Activated B cell treated with CpG ODN at 0.5 μM for 24 hours (primary cell): ENCODE measurements at regions not wholly inside any gene's neighbourhood (a gene's known extent, or its start where the extent isn't known, plus 50 kb on each side); places are given as distances from the start of the nearest gene placed in this dataset.

ENCODE experiments used
- ATAC-seq: fragments of 200-7000 bp; cut with Tn5 transposase; one replicate; pipeline ENCODE4 v1.10.0; 2021; ENCODE audit warnings: low read depth, mild to moderate bottlenecking, moderate library complexity
- CTCF ChIA-PET: fragments of 350-600 bp; sonication (Branson Sonifier 250); formaldehyde crosslinking; loops from one replicate; lab custom pipeline; 2021; ENCODE audit warnings: antibody characterized with exemption; lab: Charles Lee
- POLR2A ChIA-PET: fragments of 350-600 bp; sonication (Branson Sonifier 250); formaldehyde crosslinking; loops from one replicate; lab custom pipeline; 2021; ENCODE audit warnings: antibody characterized with exemption; lab: Charles Lee
- DNase-seq: peaks from one replicate; pipeline ENCODE4 v3.0.0; 2022
- H3K27ac Mint-ChIP-seq: one replicate; pipeline ENCODE4 v1.8.0; 2020; ENCODE audit warnings: mixed read lengths
- H3K27me3 Mint-ChIP-seq: one replicate; pipeline ENCODE4 v1.8.0; 2021; ENCODE audit warnings: mixed read lengths
- H3K36me3 Mint-ChIP-seq: one replicate; pipeline ENCODE4 v1.8.0; 2021; ENCODE audit warnings: low read depth, mixed read lengths
- H3K4me1 Mint-ChIP-seq: one replicate; pipeline ENCODE4 v1.8.0; 2021; ENCODE audit warnings: mixed read lengths
- H3K4me3 Mint-ChIP-seq: one replicate; pipeline ENCODE4 v1.8.0; 2020; ENCODE audit warnings: mild to moderate bottlenecking, mixed read lengths
- H3K9me3 Mint-ChIP-seq: one replicate; pipeline ENCODE4 v1.8.0; 2020; ENCODE audit warnings: mixed read lengths
- intact Hi-C: fragments of 100-400 bp; cut with micrococcal nuclease; formaldehyde crosslinking; loops from one replicate; pipeline ENCODE4 v1.15.1; 2024
- TF ChIP-seq, protein P1 (sequence below): fragments of 200-600 bp; IDR thresholded peaks from one replicate; pipeline ENCODE4 v1.8.0; 2022; ENCODE audit warnings: antibody characterized with exemption, mild to moderate bottlenecking

DNA sequence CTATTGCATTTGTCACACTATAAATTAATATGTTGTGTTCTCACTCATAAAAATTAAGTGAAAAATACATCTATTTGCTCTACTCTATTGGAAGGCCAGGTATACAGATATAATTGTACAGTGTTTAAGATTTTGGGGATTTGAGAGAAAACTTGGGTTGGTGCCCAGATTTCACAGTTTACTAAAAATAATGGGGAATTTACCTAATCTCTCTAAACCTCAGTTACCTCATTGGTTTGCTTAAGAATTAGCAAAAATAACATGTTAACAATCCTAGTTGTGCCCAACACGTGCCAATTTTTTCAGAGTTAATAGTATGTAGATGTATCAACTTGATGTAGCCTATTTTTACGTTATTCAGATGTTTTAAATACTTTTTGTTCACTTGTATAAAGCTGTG, 1495.3 kb upstream of the PCDH7 start:
- TF ChIP-seq, protein P1, sequence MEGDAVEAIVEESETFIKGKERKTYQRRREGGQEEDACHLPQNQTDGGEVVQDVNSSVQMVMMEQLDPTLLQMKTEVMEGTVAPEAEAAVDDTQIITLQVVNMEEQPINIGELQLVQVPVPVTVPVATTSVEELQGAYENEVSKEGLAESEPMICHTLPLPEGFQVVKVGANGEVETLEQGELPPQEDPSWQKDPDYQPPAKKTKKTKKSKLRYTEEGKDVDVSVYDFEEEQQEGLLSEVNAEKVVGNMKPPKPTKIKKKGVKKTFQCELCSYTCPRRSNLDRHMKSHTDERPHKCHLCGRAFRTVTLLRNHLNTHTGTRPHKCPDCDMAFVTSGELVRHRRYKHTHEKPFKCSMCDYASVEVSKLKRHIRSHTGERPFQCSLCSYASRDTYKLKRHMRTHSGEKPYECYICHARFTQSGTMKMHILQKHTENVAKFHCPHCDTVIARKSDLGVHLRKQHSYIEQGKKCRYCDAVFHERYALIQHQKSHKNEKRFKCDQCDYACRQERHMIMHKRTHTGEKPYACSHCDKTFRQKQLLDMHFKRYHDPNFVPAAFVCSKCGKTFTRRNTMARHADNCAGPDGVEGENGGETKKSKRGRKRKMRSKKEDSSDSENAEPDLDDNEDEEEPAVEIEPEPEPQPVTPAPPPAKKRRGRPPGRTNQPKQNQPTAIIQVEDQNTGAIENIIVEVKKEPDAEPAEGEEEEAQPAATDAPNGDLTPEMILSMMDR = no peak
- Mint-ChIP-seq H3K4me3 (no peak overlapping the region), H3K4me1 (no peaks in the 10 kb centered on the region), H3K36me3 (no peaks in the 10 kb centered on the region), H3K27me3 (no peaks in the 10 kb centered on the region), H3K9me3 (no peaks in the 10 kb centered on the region), H3K27ac (no peak overlapping the region)
- POLR2A ChIA-PET = no interaction called here
- CTCF ChIA-PET = no interaction called here
- intact Hi-C loops = no loop called here
- ATAC-seq (no peak), DNase-seq (no peak)

DNA sequence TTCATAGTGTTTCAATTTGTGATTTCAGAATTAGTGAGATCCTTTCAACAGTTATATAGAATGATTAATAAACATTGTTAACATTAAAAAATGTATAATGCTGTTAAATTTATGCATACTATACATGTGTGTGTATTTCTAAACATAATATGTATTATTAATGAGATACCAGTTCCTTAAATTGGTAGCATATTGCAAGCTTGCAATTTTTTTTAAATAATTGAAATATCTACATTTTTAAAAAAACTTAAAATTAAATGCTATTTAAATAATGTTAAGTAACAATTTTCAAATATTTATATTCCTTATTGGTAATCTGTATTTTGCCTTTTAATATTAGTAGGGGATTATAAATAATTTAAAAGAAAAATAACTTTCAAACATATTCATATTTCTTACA, 1479.5 kb upstream of the PCDH7 start:
- CTCF ChIA-PET = no interaction called here
- H3K9me3 Mint-ChIP-seq = peaks cover 2% of the 10 kb centered on the region

DNA sequence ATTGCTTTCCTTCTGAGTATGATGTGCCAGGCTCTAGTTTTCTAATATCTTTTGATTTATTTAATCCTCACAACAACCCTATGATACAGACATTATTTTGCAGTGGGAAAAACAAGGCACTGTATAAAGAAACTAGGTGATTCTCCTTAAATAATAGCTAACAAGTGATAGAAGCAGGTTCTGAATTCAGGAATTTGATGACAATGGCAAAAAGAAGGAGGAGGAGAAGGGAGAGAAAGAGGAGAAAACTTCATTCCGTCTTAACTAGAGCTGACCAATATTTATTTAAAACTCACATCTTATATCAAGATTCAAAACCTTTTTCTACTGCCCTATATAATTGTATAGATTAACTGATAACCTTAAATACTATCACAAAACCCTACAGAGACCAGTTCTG, 1477.1 kb upstream of the PCDH7 start:
- no peaks in the 10 kb centered on the region for H3K4me1 Mint-ChIP-seq
- ChIA-PET POLR2A (no interaction called here), CTCF (no interaction called here)
- H3K9me3 Mint-ChIP-seq = peaks cover 3% of the 10 kb centered on the region
- H3K27me3 Mint-ChIP-seq = no peaks in the 10 kb centered on the region
- H3K27ac Mint-ChIP-seq = no peak overlapping the region
- H3K4me3 Mint-ChIP-seq = no peak overlapping the region
- DNase-seq = no peak
- intact Hi-C loops = no loop called here
- no peaks in the 10 kb centered on the region for H3K36me3 Mint-ChIP-seq
- ATAC-seq = no peak
- TF ChIP-seq, protein P1 = no peak

More for the DNA sequence above, 1479.5 kb upstream of the PCDH7 start:
- no peaks in the 10 kb centered on the region for H3K4me1 Mint-ChIP-seq
- ATAC-seq (no peak), DNase-seq (no peak)
- H3K27me3 Mint-ChIP-seq = no peaks in the 10 kb centered on the region
- TF ChIP-seq, protein P1 = no peak
- H3K27ac Mint-ChIP-seq = no peak overlapping the region
- intact Hi-C loops = no loop called here
- H3K4me3 Mint-ChIP-seq = no peak overlapping the region
- H3K36me3 Mint-ChIP-seq = no peaks in the 10 kb centered on the region
- POLR2A ChIA-PET = no interaction called here

DNA sequence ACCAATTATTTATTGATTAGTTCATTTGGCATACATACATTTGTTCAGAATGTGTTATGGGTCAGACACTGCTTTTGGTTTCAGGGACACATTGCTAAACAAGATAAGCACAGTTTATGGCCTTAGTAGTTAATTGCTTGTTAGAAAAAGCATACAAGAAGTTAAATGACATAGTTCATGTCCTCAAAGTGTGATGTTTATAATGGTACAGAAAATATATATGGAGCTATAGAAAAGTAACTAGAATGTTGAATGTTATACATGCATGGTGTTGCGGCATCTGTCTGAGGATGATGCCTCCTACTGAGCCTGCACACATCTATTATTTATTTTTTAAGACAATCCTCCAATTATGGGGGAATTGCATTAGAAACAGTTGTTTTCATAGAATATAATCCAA, 1476.3 kb upstream of the PCDH7 start:
- Mint-ChIP-seq H3K27ac (no peak overlapping the region), H3K9me3 (peaks cover 3% of the 10 kb centered on the region), H3K4me3 (no peak overlapping the region), H3K4me1 (no peaks in the 10 kb centered on the region), H3K27me3 (no peaks in the 10 kb centered on the region), H3K36me3 (no peaks in the 10 kb centered on the region)
- ChIA-PET POLR2A (no interaction called here), CTCF (no interaction called here)
- ATAC-seq (no peak), DNase-seq (no peak)
- TF ChIP-seq, protein P1 = no peak
- intact Hi-C loops = no loop called here

DNA sequence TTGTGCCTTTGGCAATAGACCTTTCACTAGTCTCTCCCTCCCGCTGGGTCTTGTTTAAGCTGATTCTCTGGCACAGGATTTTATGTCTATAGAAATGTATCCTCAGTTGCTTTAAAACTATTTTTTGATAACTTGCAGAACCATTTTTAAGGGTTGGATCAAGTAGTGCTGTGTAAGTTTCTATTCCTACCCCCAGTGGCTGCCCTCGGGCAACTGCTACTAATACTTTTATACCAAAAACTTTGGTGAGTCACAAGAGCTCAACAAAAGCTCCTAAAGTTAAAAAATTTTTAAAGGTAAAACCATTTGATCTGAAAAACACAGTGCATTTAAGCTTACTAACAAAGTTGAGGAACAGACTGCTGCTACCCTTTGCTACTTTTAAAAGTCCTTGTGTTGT, 1460.6 kb upstream of the PCDH7 start:
- no peaks in the 10 kb centered on the region for H3K27me3 Mint-ChIP-seq
- no peaks in the 10 kb centered on the region for H3K36me3 Mint-ChIP-seq
- DNase-seq (no peak), ATAC-seq (no peak)
- no peak overlapping the region for H3K27ac Mint-ChIP-seq
- no peaks in the 10 kb centered on the region for H3K4me1 Mint-ChIP-seq
- H3K4me3 Mint-ChIP-seq = no peak overlapping the region
- TF ChIP-seq, protein P1 = no peak
- H3K9me3 Mint-ChIP-seq = peaks cover 11% of the 10 kb centered on the region
- ChIA-PET CTCF (no interaction called here), POLR2A (no interaction called here)
- intact Hi-C loops = no loop called here
